ENCODE measurements at regions not wholly inside any gene's neighbourhood (a gene's known extent, or its start where the extent isn't known, plus 50 kb on each side); places are given as distances from the start of the nearest gene placed in this dataset.

- no peak for DNase-seq
- H3K4me3 ChIP-seq, result no peak overlapping the region
- no peaks in the 10 kb centered on the region for H3K4me1 ChIP-seq
- H3K36me3 ChIP-seq, result no peaks in the 10 kb centered on the region
- WGBS, 5 donors, result 77 to 82% (median 81%) methylated on average over 5 of the region's 5 CpGs
- intact Hi-C loops (cut with DNase I; ENCODE audit: low total_unique reads), result no loop called here
- no peaks in the 10 kb centered on the region for H3K9me3 ChIP-seq
- H3K27me3 ChIP-seq, result no peaks in the 10 kb centered on the region
- TF ChIP-seq EP300 (IDR thresholded peaks at IDR 0.05), result no peak
- TF ChIP-seq POLR2A (IDR thresholded peaks at IDR 0.05), result no peak
- no peak for TF ChIP-seq POLR2AphosphoS5 (IDR thresholded peaks at IDR 0.05)
- no peak for TF ChIP-seq CTCF (IDR thresholded peaks at IDR 0.05)
- H3K27ac ChIP-seq, result no peak overlapping the region
Measured at GRCh38 chr18:9008200-9008708, 94.2 kb upstream of the NDUFV2 start.

- DNase-seq, result peak; percentile 31 to 81
- Histone ChIP-seq H3K36me3 (no peaks in the 10 kb centered on the region), H3K4me3 (no peak overlapping the region), H3K4me1 (no peaks in the 10 kb centered on the region), H3K27ac (no peak overlapping the region), H3K9me3 (no peaks in the 10 kb centered on the region), H3K27me3 (no peaks in the 10 kb centered on the region)
- intact Hi-C loops (cut with DNase I; ENCODE audit: low total_unique reads), result no loop called here
- 44 to 63% (median 58%) methylated on average over 19 of the region's 19 CpGs for WGBS, 5 donors
- TF ChIP-seq POLR2A (IDR thresholded peaks at IDR 0.05) (no peak), POLR2AphosphoS5 (IDR thresholded peaks at IDR 0.05) (no peak), CTCF (IDR thresholded peaks at IDR 0.05) (no peak), EP300 (IDR thresholded peaks at IDR 0.05) (no peak)
Measured at GRCh38 chr18:9008709-9009635, 93.5 kb upstream of the NDUFV2 start.

- TF ChIP-seq EP300 (IDR thresholded peaks at IDR 0.05) (no peak), POLR2AphosphoS5 (IDR thresholded peaks at IDR 0.05) (no peak)
- intact Hi-C loops (cut with DNase I; ENCODE audit: low total_unique reads), result no loop called here
- Histone ChIP-seq H3K27me3 (no peaks in the 10 kb centered on the region), H3K27ac (no peak overlapping the region), H3K9me3 (no peaks in the 10 kb centered on the region), H3K36me3 (no peaks in the 10 kb centered on the region), H3K4me1 (no peaks in the 10 kb centered on the region), H3K4me3 (no peak overlapping the region)
- DNase-seq, result no peak
- 88 to 94% (median 91%) methylated on average over 7 of the region's 7 CpGs for WGBS, 5 donors
Measured at GRCh38 chr18:9009703-9010488, 92.6 kb upstream of the NDUFV2 start.

GRCh38 chr18:9011431-9011830 lies 91.1 kb upstream of the NDUFV2 start:
- intact Hi-C loops (cut with DNase I; ENCODE audit: low total_unique reads), result no loop called here
- H3K36me3 ChIP-seq, result no peaks in the 10 kb centered on the region
- H3K27me3 ChIP-seq, result no peaks in the 10 kb centered on the region
- H3K27ac ChIP-seq, result no peak overlapping the region
- H3K4me3 ChIP-seq, result no peak overlapping the region
- H3K9me3 ChIP-seq, result no peaks in the 10 kb centered on the region
- TF ChIP-seq EP300 (IDR thresholded peaks at IDR 0.05) (no peak), CTCF (IDR thresholded peaks at IDR 0.05) (no peak), POLR2A (IDR thresholded peaks at IDR 0.05) (no peak), POLR2AphosphoS5 (IDR thresholded peaks at IDR 0.05) (no peak)
- H3K4me1 ChIP-seq, result peaks cover 0 to 1% (median under 1%) of the 10 kb centered on the region in 4 donors
- 77 to 88% (median 80%) methylated on average over 5 of the region's 5 CpGs for WGBS, 5 donors
- DNase-seq, result no peak
